Lower leg skin (tissue), 4 donors: ENCODE measurements at regions not wholly inside any gene's neighbourhood (a gene's known extent, or its start where the extent isn't known, plus 50 kb on each side); places are given as distances from the start of the nearest gene placed in this dataset.
"Not testable (repeated sequence)": the region's sequence is repeated elsewhere in the genome, so short reads cannot be mapped to it uniquely, and the experiment has no call there.

ENCODE experiments used
- DNase-seq, 2 donors: peaks; one replicate each; pipeline ENCODE4 v3.0.0-alpha.2; 2019; ENCODE audit warnings: low spot score in 2 of 2
- H3K4me3 ChIP-seq: fragments of 200-600 bp; sonication (generic); 2 replicates; pipeline ENCODE4 v1.5.1; 2017; ENCODE audit warnings: mild to moderate bottlenecking, low read depth; ENCODE audit not compliant: poor library complexity, severe bottlenecking
- POLR2A ChIP-seq, 2 donors: fragments of 450-650 bp; IDR thresholded peaks; one replicate each; pipeline ENCODE4 v1.6.1; 2016 to 2017; ENCODE audit warnings: antibody characterized with exemption in 2 of 2, mild to moderate bottlenecking in 1 of 2, moderate library complexity in 1 of 2
- WGBS, 2 donors: methylation state at CpG; one replicate each; pipeline ENCODE4 v1.1.5; 2018; 5-methylcytosine and 5-hydroxymethylcytosine counted together
- intact Hi-C: fragments of 100-400 bp; cut with DNase I; formaldehyde crosslinking; loops from one replicate; pipeline ENCODE4 v1.15.0; 2023; ENCODE audit warnings: low total_unique reads
- TF ChIP-seq, protein P1 (sequence below), 3 donors: fragments of 450-650 bp; IDR thresholded peaks; one replicate each; pipeline ENCODE4 v1.5.1; 2016; ENCODE audit warnings: antibody characterized with exemption in 3 of 3, mild to moderate bottlenecking in 3 of 3, moderate library complexity in 2 of 3

DNA sequence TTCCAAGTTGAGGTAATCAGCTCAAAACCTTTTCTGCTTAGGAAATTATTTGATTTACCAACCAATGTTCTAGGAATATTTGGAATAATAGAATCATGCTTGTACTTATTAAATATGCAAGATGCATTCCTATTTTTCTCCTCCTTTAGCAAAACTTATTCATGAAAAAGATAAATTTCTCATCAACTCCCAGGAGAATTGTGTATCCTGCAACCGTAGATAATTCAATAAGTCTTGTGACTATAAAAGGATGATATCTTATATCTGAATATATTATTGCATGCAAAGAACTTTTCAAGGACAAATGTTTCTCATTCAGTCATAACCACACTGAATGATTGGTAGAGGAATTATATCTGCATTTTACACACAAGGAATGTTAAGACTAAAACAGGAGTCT lies 84.9 kb upstream of the CCNG1 start:
- 63 to 69% methylated on average over 1 of the region's 1 CpG for WGBS, 2 donors
- intact Hi-C loops, result no loop called here
- no peak for DNase-seq
- TF ChIP-seq, protein P1, sequence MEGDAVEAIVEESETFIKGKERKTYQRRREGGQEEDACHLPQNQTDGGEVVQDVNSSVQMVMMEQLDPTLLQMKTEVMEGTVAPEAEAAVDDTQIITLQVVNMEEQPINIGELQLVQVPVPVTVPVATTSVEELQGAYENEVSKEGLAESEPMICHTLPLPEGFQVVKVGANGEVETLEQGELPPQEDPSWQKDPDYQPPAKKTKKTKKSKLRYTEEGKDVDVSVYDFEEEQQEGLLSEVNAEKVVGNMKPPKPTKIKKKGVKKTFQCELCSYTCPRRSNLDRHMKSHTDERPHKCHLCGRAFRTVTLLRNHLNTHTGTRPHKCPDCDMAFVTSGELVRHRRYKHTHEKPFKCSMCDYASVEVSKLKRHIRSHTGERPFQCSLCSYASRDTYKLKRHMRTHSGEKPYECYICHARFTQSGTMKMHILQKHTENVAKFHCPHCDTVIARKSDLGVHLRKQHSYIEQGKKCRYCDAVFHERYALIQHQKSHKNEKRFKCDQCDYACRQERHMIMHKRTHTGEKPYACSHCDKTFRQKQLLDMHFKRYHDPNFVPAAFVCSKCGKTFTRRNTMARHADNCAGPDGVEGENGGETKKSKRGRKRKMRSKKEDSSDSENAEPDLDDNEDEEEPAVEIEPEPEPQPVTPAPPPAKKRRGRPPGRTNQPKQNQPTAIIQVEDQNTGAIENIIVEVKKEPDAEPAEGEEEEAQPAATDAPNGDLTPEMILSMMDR (IDR thresholded peaks at IDR 0.05), result no peak
- TF ChIP-seq POLR2A (IDR thresholded peaks at IDR 0.05), result no peak
- H3K4me3 ChIP-seq, result no peak overlapping the region

DNA sequence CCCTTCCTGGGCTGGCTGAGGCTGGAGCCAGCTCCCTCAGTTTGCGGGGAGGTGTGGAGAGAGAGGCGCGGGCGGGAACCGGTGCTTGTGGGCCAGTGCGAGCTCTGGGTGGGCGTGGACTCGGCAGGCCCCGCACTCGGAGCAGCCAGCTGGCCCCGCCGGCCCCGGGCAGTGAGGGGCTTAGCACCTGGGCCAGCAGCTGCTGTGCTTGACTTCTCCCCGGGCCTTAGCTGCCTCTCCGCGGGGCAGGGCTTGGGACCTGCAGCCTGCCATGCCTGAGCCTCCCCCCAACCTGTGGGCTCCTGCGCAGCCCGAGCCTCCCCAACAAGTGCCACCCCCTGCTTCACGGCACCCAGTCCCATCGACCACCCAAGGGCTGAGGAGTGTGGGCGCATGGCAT lies 81.6 kb upstream of the CCNG1 start:
- 90 to 100% methylated on average over 2 to 13 of the region's 21 CpGs for WGBS, 2 donors
- intact Hi-C loops, DNase-seq: not testable (repeated sequence)

DNA sequence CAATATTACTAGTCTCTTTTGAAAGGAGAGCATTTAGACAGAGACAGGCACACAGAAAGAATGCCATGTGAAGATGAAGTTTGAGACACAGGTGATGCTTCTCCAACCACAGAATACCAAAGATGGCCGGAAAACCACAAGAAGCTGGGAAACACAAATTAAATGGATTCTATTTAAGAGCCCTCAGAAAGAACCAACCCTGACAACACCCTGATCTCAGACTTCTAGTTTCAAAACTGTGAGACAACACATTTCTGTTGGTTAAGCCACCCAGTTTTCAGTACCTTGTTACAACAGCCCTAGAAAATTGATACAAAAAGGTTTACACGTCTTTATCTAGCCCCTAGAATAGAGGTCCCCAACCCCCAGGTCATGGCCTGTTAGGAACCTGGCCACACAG lies 79.8 kb upstream of the CCNG1 start:
- intact Hi-C loops, result no loop called here
- 48 to 61% methylated on average over 2 of the region's 2 CpGs for WGBS, 2 donors
- no peak overlapping the region for H3K4me3 ChIP-seq
- no peak for DNase-seq
- TF ChIP-seq, protein P1 (IDR thresholded peaks at IDR 0.05), result no peak
- no peak for TF ChIP-seq POLR2A (IDR thresholded peaks at IDR 0.05)

More for the DNA sequence above, 81.6 kb upstream of the CCNG1 start:
- H3K4me3 ChIP-seq, result not testable (repeated sequence)

DNA sequence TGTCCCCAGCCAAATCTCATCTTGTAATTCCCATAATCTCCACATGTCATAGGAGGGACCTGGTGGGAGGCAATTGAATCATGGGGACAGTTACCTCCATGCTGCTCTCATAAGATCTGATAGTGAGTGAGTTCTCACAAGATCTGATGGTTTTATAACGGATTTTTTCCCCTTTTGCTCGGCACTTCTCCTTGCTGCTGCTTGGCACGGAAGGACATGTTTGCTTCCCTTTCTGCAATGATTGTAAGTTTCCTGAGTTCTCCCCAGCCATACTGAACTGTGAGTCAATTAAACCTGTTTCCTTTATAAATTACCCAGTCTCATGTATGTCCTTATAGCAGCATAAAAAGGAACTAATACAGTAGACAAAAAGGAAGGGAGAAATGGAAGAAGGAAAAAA lies 76.7 kb upstream of the CCNG1 start:
- TF ChIP-seq, protein P1 (IDR thresholded peaks at IDR 0.05), result no peak
- TF ChIP-seq POLR2A (IDR thresholded peaks at IDR 0.05), result no peak
- DNase-seq, result no peak
- intact Hi-C loops, result no loop called here
- WGBS, 2 donors, result 57 to 72% methylated on average over 3 of the region's 3 CpGs
- no peak overlapping the region for H3K4me3 ChIP-seq

DNA sequence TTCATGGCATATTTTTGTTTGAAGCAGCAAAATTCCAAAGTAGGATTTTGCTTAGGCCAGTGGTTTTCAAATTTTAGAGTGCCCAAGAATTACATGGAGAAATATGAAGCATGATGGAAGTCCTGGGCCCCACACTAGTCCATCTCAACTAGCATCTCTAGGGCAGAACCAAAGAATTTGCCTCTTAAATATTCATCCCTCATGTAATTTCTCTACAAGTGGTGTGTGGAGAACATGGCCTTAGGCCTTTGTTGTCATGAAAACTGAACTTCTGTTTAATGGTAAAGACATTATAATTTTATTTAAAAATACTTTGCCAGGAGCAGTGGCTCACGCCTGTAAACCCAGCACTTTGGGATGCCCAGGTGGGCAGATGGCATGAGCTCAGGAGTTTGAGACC lies 75.9 kb upstream of the CCNG1 start:
- no peak for DNase-seq
- H3K4me3 ChIP-seq, result no peak overlapping the region
- no peak for TF ChIP-seq POLR2A (IDR thresholded peaks at IDR 0.05)
- intact Hi-C loops, result no loop called here
- 78 to 79% methylated on average over 1 of the region's 1 CpG for WGBS, 2 donors

DNA sequence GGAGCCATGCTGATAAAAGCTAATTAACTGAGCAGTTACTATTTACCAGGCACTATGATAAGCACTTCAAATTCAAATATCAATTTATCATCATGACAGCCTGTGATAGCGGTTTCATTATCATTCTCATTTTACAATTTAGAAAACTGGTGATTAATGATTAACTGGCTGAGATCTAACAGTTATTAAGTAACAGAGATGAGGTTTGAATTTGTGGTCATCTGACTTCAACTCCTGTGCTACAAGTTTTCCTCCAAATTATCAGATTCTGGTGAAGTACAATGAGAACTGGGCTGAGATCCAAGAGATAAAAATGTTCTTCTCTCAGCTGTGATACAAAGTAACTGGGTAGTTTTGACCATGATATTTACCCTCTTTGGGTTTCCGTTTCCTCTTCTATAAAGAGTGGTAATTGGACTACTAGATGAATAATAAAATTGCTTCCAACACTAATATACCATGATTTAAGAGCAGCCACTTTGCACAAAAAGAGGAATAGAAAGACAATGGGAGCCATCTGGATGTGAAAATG lies 74.5 kb upstream of the CCNG1 start:
- TF ChIP-seq POLR2A (IDR thresholded peaks at IDR 0.05), result no peak
- 61 to 68% methylated on average over 2 of the region's 2 CpGs for WGBS, 2 donors
- no peak overlapping the region for H3K4me3 ChIP-seq
- intact Hi-C loops, result no loop called here
- no peak for DNase-seq

DNA sequence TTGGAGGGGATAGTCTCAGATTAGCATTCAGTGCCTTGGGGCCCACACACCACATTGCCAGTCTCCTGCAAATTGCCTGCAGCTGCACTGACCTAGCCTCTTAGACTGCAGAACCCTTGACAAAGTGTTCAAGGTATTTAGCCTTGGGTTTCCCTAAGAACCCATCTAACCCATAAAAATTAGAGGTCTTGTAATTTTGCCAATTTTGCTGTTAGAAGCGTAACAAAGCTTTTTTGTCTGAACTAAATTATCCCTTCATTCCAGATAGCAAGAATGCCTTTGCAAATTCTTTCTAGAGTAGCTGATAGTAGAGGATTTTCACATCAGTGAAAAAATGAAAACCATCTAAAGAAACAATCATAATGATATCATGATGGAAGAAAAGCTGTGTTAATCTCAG lies 74.0 kb upstream of the CCNG1 start:
- TF ChIP-seq, protein P1 (IDR thresholded peaks at IDR 0.05), result no peak
- no peak for TF ChIP-seq POLR2A (IDR thresholded peaks at IDR 0.05)
- no peak overlapping the region for H3K4me3 ChIP-seq
- 40 to 52% methylated on average over 1 of the region's 1 CpG for WGBS, 2 donors
- intact Hi-C loops, result no loop called here
- no peak for DNase-seq
